Liver (tissue), 8 donors: ENCODE measurements at regions not wholly inside any gene's neighbourhood (a gene's known extent, or its start where the extent isn't known, plus 50 kb on each side); places are given as distances from the start of the nearest gene placed in this dataset.

Experiments used
- DNase-seq: peaks from one replicate; pipeline ENCODE4 v3.0.0-alpha.2; 2017; ENCODE audit warnings: low spot score
- H3K27ac ChIP-seq, 2 donors: one replicate each; pipeline ENCODE4 v1.7.0; 2013; ENCODE audit warnings: inconsistent platforms in 2 of 2, low read length in 2 of 2, control low read depth in 1 of 2, low read depth in 1 of 2, mild to moderate bottlenecking in 1 of 2
- H3K27me3 ChIP-seq, 4 donors: one replicate each; pipeline versions ENCODE4 v1.6.1 to v1.7.0; 2013; ENCODE audit warnings: low read length in 3 of 4, inconsistent platforms in 1 of 4, mild to moderate bottlenecking in 1 of 4, moderate library complexity in 1 of 4; ENCODE audit not compliant: control insufficient read depth in 4 of 4, insufficient read depth in 4 of 4
- H3K36me3 ChIP-seq, 4 donors: one replicate each; pipeline versions ENCODE4 v1.6.1 to v1.7.0; 2013; ENCODE audit warnings: low read length in 3 of 4, mild to moderate bottlenecking in 3 of 4, low read depth in 1 of 4, moderate library complexity in 1 of 4; ENCODE audit not compliant: control insufficient read depth in 4 of 4, insufficient read depth in 3 of 4
- H3K4me1 ChIP-seq, 4 donors: one replicate each; pipeline versions ENCODE4 v1.6.1 to v1.7.0; 2013; ENCODE audit warnings: low read length in 3 of 4, mild to moderate bottlenecking in 3 of 4, moderate library complexity in 1 of 4; ENCODE audit not compliant: control insufficient read depth in 4 of 4, insufficient read depth in 4 of 4
- H3K4me3 ChIP-seq, 3 donors: one replicate each; pipeline versions ENCODE4 v1.6.1 to v1.7.0; 2013; ENCODE audit warnings: low read length in 3 of 3, control low read depth in 1 of 3, low read depth in 1 of 3, mild to moderate bottlenecking in 1 of 3
- H3K9ac ChIP-seq, 2 donors: one replicate each; pipeline ENCODE4 v1.7.0; 2013; ENCODE audit warnings: low read length in 2 of 2, mild to moderate bottlenecking in 2 of 2, moderate library complexity in 2 of 2, control low read depth in 1 of 2, low read depth in 1 of 2
- H3K9me3 ChIP-seq, 4 donors: one replicate each; pipeline versions ENCODE4 v1.6.1 to v1.7.0; 2013; ENCODE audit warnings: low read length in 3 of 4; ENCODE audit not compliant: control insufficient read depth in 4 of 4
- EGR1 ChIP-seq, 2 donors: IDR thresholded peaks; 2 replicates each; pipeline ENCODE4 v1.6.1; 2016 to 2018; ENCODE audit warnings: antibody characterized with exemption in 2 of 2, low read depth in 2 of 2
- FOXA1 ChIP-seq: IDR thresholded peaks from 2 replicates; pipeline ENCODE4 v1.6.1; 2016; ENCODE audit warnings: antibody characterized with exemption
- FOXA2 ChIP-seq: IDR thresholded peaks from 2 replicates; pipeline ENCODE4 v1.6.1; 2016; ENCODE audit warnings: antibody characterized with exemption
- GABPA ChIP-seq, 2 donors: IDR thresholded peaks in 1 of 2; conservative IDR thresholded peaks in 1 of 2; 2 replicates each; pipeline ENCODE4 v1.6.1; 2016; ENCODE audit warnings: antibody characterized with exemption in 2 of 2, mild to moderate bottlenecking in 1 of 2, moderate library complexity in 1 of 2
- HNF4A ChIP-seq, 2 donors: conservative IDR thresholded peaks; 2 replicates each; pipeline ENCODE4 v1.6.1; 2016; ENCODE audit warnings: antibody characterized with exemption in 2 of 2, mild to moderate bottlenecking in 2 of 2
- HNF4G ChIP-seq: IDR thresholded peaks from 2 replicates; pipeline ENCODE4 v1.6.1; 2016; ENCODE audit warnings: antibody characterized with exemption
- JUND ChIP-seq, 2 donors: IDR thresholded peaks; 2 replicates each; pipeline ENCODE4 v1.6.1; 2016; ENCODE audit warnings: antibody characterized with exemption in 2 of 2
- NR2F2 ChIP-seq: IDR thresholded peaks from 2 replicates; pipeline ENCODE4 v1.6.1; 2016; ENCODE audit warnings: antibody characterized with exemption
- RAD21 ChIP-seq, 2 donors: IDR thresholded peaks; 2 replicates each; pipeline ENCODE4 v1.6.1; 2016; ENCODE audit warnings: antibody characterized with exemption in 2 of 2, mild to moderate bottlenecking in 2 of 2
- RXRA ChIP-seq, 2 donors: IDR thresholded peaks; 2 replicates each; pipeline ENCODE4 v1.6.1; 2017 to 2018; ENCODE audit warnings: antibody characterized with exemption in 2 of 2, mild to moderate bottlenecking in 1 of 2
- SP1 ChIP-seq: IDR thresholded peaks from 2 replicates; pipeline ENCODE4 v1.6.1; 2018; ENCODE audit warnings: antibody characterized with exemption, mild to moderate bottlenecking
- TAF1 ChIP-seq: conservative IDR thresholded peaks from 2 replicates; pipeline ENCODE4 v1.6.1; 2016; ENCODE audit warnings: antibody characterized with exemption, mild to moderate bottlenecking
- YY1 ChIP-seq: IDR thresholded peaks from 2 replicates; pipeline ENCODE4 v1.6.1; 2016; ENCODE audit warnings: antibody characterized with exemption, mild to moderate bottlenecking
- WGBS: extraction: QIAGEN DNeasy Blood & Tissue Kit; methylation state at CpG from one replicate; pipeline ENCODE4 v1.1.7; 2013; 5-methylcytosine and 5-hydroxymethylcytosine counted together
- TF ChIP-seq, protein P1 (sequence below): IDR thresholded peaks from 2 replicates; pipeline ENCODE4 v1.6.1; 2016; ENCODE audit warnings: antibody characterized with exemption, mild to moderate bottlenecking
- TF ChIP-seq, protein P2 (sequence below): fragments of 150-350 bp; IDR thresholded peaks from 2 replicates; pipeline ENCODE4 v1.5.1; 2017; ENCODE audit warnings: improper control_type of control experiment, low read depth, low read length; ENCODE audit not compliant: missing input control
- TF ChIP-seq, protein P3 (sequence below): IDR thresholded peaks from 2 replicates; pipeline ENCODE4 v1.6.1; 2016; ENCODE audit warnings: antibody characterized with exemption
- TF ChIP-seq, protein P4 (sequence below): IDR thresholded peaks from 2 replicates; pipeline ENCODE4 v1.6.1; 2016; ENCODE audit warnings: antibody characterized with exemption
- TF ChIP-seq, protein P5 (sequence below): IDR thresholded peaks from 2 replicates; pipeline ENCODE4 v1.6.1; 2016; ENCODE audit warnings: antibody characterized with exemption
- donor health status: healthy.
- donor health status: healthy.
- donor health status: healthy.
- donor health status: healthy.
- donor health status: healthy.

DNA sequence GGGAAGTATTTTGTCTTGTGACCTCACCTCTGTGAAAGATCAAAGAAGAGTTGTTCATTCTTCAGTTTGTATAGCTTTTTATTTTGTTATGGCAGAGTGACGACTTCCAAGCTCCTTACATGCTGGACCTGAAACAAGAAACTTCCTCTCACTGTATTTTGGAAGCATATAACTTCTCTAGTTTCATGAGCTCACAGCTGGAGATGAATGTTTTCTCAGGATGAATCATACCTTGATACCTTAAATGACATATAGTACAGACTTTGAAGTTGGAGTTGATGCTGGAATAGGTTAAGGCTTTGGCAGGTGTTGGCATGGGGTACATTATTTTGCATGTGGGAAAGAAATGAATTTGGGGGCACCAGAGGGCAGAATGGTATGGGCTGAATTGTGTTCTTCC, 112.5 kb downstream of the SLC25A46 start:
- no peak overlapping the region for H3K4me3 ChIP-seq
- WGBS: 66% methylated on average over 1 of the region's 1 CpG
- no peaks in the 10 kb centered on the region for H3K27me3 ChIP-seq
- H3K4me1 ChIP-seq: no peaks in the 10 kb centered on the region
- DNase-seq: no peak
- H3K36me3 ChIP-seq: no peaks in the 10 kb centered on the region
- H3K9me3 ChIP-seq: peaks cover 0 to 9% (median 0%) of the 10 kb centered on the region in 4 donors
- H3K27ac ChIP-seq: no peak overlapping the region
- no peak overlapping the region for H3K9ac ChIP-seq
- TF ChIP-seq, protein P1, sequence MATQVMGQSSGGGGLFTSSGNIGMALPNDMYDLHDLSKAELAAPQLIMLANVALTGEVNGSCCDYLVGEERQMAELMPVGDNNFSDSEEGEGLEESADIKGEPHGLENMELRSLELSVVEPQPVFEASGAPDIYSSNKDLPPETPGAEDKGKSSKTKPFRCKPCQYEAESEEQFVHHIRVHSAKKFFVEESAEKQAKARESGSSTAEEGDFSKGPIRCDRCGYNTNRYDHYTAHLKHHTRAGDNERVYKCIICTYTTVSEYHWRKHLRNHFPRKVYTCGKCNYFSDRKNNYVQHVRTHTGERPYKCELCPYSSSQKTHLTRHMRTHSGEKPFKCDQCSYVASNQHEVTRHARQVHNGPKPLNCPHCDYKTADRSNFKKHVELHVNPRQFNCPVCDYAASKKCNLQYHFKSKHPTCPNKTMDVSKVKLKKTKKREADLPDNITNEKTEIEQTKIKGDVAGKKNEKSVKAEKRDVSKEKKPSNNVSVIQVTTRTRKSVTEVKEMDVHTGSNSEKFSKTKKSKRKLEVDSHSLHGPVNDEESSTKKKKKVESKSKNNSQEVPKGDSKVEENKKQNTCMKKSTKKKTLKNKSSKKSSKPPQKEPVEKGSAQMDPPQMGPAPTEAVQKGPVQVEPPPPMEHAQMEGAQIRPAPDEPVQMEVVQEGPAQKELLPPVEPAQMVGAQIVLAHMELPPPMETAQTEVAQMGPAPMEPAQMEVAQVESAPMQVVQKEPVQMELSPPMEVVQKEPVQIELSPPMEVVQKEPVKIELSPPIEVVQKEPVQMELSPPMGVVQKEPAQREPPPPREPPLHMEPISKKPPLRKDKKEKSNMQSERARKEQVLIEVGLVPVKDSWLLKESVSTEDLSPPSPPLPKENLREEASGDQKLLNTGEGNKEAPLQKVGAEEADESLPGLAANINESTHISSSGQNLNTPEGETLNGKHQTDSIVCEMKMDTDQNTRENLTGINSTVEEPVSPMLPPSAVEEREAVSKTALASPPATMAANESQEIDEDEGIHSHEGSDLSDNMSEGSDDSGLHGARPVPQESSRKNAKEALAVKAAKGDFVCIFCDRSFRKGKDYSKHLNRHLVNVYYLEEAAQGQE: no peak
- TF ChIP-seq RAD21 (IDR thresholded peaks at IDR 0.05): no peak
- TF ChIP-seq, protein P2, sequence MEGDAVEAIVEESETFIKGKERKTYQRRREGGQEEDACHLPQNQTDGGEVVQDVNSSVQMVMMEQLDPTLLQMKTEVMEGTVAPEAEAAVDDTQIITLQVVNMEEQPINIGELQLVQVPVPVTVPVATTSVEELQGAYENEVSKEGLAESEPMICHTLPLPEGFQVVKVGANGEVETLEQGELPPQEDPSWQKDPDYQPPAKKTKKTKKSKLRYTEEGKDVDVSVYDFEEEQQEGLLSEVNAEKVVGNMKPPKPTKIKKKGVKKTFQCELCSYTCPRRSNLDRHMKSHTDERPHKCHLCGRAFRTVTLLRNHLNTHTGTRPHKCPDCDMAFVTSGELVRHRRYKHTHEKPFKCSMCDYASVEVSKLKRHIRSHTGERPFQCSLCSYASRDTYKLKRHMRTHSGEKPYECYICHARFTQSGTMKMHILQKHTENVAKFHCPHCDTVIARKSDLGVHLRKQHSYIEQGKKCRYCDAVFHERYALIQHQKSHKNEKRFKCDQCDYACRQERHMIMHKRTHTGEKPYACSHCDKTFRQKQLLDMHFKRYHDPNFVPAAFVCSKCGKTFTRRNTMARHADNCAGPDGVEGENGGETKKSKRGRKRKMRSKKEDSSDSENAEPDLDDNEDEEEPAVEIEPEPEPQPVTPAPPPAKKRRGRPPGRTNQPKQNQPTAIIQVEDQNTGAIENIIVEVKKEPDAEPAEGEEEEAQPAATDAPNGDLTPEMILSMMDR: no peak
- no peak for TF ChIP-seq GABPA (IDR thresholded peaks at IDR 0.05 in 1 of 2, conservative IDR thresholded peaks at IDR 0.05 in 1 of 2)
- no peak for TF ChIP-seq YY1
- TF ChIP-seq HNF4G: no peak

DNA sequence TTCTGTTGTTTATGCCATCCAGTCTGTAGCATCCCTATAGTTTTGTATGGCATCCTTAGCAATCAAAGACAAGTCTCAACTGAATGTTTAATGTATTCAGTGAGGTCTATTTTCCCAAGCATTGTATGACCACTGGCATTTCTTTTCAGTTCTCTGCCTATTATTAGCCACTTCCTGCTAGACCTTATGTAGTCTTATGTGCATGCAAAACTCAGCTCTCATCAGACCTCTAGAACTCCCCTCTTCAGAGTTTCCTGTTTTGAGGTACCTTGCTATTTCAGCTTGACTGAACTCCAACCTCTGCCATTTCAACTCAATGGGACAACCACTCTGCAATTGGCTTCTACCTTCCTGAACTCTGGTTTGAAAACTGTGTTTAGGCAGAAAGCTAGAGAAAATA, 113.2 kb downstream of the SLC25A46 start:
- peaks cover 0 to 9% (median 0%) of the 10 kb centered on the region in 4 donors for H3K9me3 ChIP-seq
- H3K9ac ChIP-seq: no peak overlapping the region
- H3K27me3 ChIP-seq: no peaks in the 10 kb centered on the region
- DNase-seq: no peak
- H3K4me1 ChIP-seq: no peaks in the 10 kb centered on the region
- H3K4me3 ChIP-seq: no peak overlapping the region
- TF ChIP-seq JUND (IDR thresholded peaks at IDR 0.05) (no peak), FOXA2 (no peak), HNF4A (conservative IDR thresholded peaks at IDR 0.05) (no peak), NR2F2 (no peak), GABPA (IDR thresholded peaks at IDR 0.05 in 1 of 2, conservative IDR thresholded peaks at IDR 0.05 in 1 of 2) (no peak), HNF4G (no peak), RAD21 (IDR thresholded peaks at IDR 0.05) (no peak), FOXA1 (no peak), RXRA (IDR thresholded peaks at IDR 0.05) (no peak), TAF1 (no peak), EGR1 (IDR thresholded peaks at IDR 0.05; ENCODE audit: low read depth in 2 of 2) (no peak), YY1 (no peak), SP1 (no peak)
- TF ChIP-seq, protein P3, sequence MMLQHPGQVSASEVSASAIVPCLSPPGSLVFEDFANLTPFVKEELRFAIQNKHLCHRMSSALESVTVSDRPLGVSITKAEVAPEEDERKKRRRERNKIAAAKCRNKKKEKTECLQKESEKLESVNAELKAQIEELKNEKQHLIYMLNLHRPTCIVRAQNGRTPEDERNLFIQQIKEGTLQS: no peak
- TF ChIP-seq, protein P4, sequence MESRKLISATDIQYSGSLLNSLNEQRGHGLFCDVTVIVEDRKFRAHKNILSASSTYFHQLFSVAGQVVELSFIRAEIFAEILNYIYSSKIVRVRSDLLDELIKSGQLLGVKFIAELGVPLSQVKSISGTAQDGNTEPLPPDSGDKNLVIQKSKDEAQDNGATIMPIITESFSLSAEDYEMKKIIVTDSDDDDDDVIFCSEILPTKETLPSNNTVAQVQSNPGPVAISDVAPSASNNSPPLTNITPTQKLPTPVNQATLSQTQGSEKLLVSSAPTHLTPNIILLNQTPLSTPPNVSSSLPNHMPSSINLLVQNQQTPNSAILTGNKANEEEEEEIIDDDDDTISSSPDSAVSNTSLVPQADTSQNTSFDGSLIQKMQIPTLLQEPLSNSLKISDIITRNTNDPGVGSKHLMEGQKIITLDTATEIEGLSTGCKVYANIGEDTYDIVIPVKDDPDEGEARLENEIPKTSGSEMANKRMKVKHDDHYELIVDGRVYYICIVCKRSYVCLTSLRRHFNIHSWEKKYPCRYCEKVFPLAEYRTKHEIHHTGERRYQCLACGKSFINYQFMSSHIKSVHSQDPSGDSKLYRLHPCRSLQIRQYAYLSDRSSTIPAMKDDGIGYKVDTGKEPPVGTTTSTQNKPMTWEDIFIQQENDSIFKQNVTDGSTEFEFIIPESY: no peak
- TF ChIP-seq, protein P1: no peak
- TF ChIP-seq, protein P2: no peak
- TF ChIP-seq, protein P5, sequence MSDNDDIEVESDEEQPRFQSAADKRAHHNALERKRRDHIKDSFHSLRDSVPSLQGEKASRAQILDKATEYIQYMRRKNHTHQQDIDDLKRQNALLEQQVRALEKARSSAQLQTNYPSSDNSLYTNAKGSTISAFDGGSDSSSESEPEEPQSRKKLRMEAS: no peak
- H3K27ac ChIP-seq: no peak overlapping the region
- H3K36me3 ChIP-seq: no peaks in the 10 kb centered on the region
